ENCODE measurements at regions not wholly inside any gene's neighbourhood (a gene's known extent, or its start where the extent isn't known, plus 50 kb on each side); places are given as distances from the start of the nearest gene placed in this dataset.

DNA sequence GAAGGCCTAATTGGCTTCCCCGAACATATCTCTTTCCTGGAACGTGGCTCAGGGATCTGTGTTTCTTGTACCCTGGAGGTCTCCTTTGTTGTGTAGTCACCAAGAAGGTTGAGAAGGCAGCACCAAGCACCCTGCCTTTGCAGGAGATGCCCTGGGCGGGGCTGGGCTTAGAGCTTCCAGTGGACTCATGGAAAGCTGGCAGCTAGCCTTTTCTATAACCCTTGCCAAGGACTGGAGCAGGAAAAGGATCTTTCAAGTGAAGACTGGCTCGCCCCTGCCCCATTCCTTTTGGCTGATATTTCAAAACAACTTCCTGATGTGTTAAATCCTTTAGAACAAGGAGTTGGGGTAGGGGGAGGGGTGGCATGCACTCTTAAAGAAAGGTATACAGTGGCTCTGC lies 58.9 kb upstream of the EPHA6 start:
- Histone ChIP-seq H3K4me1 (ENCODE audit: control insufficient read depth in 4 of 4, insufficient read depth in 4 of 4, low read length in 3 of 4) (no peaks in the 10 kb centered on the region), H3K27me3 (ENCODE audit: control insufficient read depth in 4 of 4, insufficient read depth in 4 of 4, low read length in 3 of 4) (no peaks in the 10 kb centered on the region), H3K27ac (ENCODE audit: low read depth in 1 of 2, low read length in 2 of 2) (no peak overlapping the region), H3K4me3 (ENCODE audit: low read depth in 1 of 3, low read length in 3 of 3) (no peak overlapping the region), H3K9me3 (ENCODE audit: control insufficient read depth in 4 of 4, low read length in 3 of 4) (peaks cover 0 to 3% (median 0%) of the 10 kb centered on the region in 4 donors), H3K9ac (ENCODE audit: low read depth in 1 of 2, low read length in 2 of 2) (no peak overlapping the region), H3K36me3 (ENCODE audit: control insufficient read depth in 4 of 4, insufficient read depth in 3 of 4, low read depth in 1 of 4, low read length in 3 of 4) (no peaks in the 10 kb centered on the region)
- 69% methylated on average over 4 of the region's 4 CpGs for WGBS
- DNase-seq (ENCODE audit: low spot score), result no peak
- TF ChIP-seq NR2F2 (IDR thresholded peaks at IDR 0.05) (no peak), RAD21 (IDR thresholded peaks at IDR 0.05) (no peak), RXRA (IDR thresholded peaks at IDR 0.05) (no peak), GABPA (IDR thresholded peaks at IDR 0.05 in 1 of 2, conservative IDR thresholded peaks at IDR 0.05 in 1 of 2) (no peak), TAF1 (conservative IDR thresholded peaks at IDR 0.05) (no peak), HNF4A (conservative IDR thresholded peaks at IDR 0.05) (no peak), YY1 (IDR thresholded peaks at IDR 0.05) (no peak), HNF4G (IDR thresholded peaks at IDR 0.05) (no peak), EGR1 (IDR thresholded peaks at IDR 0.05; ENCODE audit: low read depth in 2 of 2) (no peak), JUND (IDR thresholded peaks at IDR 0.05) (no peak)
- TF ChIP-seq, protein P1, sequence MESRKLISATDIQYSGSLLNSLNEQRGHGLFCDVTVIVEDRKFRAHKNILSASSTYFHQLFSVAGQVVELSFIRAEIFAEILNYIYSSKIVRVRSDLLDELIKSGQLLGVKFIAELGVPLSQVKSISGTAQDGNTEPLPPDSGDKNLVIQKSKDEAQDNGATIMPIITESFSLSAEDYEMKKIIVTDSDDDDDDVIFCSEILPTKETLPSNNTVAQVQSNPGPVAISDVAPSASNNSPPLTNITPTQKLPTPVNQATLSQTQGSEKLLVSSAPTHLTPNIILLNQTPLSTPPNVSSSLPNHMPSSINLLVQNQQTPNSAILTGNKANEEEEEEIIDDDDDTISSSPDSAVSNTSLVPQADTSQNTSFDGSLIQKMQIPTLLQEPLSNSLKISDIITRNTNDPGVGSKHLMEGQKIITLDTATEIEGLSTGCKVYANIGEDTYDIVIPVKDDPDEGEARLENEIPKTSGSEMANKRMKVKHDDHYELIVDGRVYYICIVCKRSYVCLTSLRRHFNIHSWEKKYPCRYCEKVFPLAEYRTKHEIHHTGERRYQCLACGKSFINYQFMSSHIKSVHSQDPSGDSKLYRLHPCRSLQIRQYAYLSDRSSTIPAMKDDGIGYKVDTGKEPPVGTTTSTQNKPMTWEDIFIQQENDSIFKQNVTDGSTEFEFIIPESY (IDR thresholded peaks at IDR 0.05), result no peak
- TF ChIP-seq, protein P2, sequence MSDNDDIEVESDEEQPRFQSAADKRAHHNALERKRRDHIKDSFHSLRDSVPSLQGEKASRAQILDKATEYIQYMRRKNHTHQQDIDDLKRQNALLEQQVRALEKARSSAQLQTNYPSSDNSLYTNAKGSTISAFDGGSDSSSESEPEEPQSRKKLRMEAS (IDR thresholded peaks at IDR 0.05), result no peak
- TF ChIP-seq, protein P3, sequence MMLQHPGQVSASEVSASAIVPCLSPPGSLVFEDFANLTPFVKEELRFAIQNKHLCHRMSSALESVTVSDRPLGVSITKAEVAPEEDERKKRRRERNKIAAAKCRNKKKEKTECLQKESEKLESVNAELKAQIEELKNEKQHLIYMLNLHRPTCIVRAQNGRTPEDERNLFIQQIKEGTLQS (IDR thresholded peaks at IDR 0.05), result no peak
- TF ChIP-seq, protein P4, sequence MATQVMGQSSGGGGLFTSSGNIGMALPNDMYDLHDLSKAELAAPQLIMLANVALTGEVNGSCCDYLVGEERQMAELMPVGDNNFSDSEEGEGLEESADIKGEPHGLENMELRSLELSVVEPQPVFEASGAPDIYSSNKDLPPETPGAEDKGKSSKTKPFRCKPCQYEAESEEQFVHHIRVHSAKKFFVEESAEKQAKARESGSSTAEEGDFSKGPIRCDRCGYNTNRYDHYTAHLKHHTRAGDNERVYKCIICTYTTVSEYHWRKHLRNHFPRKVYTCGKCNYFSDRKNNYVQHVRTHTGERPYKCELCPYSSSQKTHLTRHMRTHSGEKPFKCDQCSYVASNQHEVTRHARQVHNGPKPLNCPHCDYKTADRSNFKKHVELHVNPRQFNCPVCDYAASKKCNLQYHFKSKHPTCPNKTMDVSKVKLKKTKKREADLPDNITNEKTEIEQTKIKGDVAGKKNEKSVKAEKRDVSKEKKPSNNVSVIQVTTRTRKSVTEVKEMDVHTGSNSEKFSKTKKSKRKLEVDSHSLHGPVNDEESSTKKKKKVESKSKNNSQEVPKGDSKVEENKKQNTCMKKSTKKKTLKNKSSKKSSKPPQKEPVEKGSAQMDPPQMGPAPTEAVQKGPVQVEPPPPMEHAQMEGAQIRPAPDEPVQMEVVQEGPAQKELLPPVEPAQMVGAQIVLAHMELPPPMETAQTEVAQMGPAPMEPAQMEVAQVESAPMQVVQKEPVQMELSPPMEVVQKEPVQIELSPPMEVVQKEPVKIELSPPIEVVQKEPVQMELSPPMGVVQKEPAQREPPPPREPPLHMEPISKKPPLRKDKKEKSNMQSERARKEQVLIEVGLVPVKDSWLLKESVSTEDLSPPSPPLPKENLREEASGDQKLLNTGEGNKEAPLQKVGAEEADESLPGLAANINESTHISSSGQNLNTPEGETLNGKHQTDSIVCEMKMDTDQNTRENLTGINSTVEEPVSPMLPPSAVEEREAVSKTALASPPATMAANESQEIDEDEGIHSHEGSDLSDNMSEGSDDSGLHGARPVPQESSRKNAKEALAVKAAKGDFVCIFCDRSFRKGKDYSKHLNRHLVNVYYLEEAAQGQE (IDR thresholded peaks at IDR 0.05), result no peak
- TF ChIP-seq, protein P5, sequence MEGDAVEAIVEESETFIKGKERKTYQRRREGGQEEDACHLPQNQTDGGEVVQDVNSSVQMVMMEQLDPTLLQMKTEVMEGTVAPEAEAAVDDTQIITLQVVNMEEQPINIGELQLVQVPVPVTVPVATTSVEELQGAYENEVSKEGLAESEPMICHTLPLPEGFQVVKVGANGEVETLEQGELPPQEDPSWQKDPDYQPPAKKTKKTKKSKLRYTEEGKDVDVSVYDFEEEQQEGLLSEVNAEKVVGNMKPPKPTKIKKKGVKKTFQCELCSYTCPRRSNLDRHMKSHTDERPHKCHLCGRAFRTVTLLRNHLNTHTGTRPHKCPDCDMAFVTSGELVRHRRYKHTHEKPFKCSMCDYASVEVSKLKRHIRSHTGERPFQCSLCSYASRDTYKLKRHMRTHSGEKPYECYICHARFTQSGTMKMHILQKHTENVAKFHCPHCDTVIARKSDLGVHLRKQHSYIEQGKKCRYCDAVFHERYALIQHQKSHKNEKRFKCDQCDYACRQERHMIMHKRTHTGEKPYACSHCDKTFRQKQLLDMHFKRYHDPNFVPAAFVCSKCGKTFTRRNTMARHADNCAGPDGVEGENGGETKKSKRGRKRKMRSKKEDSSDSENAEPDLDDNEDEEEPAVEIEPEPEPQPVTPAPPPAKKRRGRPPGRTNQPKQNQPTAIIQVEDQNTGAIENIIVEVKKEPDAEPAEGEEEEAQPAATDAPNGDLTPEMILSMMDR (IDR thresholded peaks at IDR 0.05; ENCODE audit: low read depth, low read length, missing input control), result no peak

DNA sequence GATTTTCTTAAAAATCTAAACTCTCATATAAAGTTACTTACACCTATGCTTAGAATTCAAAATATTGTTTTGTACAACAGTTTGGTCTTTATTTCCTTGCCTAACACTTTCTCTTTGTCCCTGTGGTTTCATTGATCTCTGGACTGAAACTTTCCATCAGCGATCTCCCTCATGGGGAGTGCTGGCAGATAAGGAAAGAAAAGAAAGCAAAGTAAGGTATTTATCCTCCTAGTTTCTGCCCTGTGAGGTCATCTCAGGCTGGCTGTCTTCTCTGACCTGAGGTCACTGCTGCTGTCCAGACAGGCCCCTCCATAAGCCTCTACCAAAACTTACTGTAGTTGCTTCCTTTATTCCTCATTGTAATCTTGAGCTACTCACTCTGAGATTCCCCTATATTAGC lies 57.9 kb upstream of the EPHA6 start:
- no peak overlapping the region for H3K9ac ChIP-seq (ENCODE audit: low read depth in 1 of 2, low read length in 2 of 2)
- no peaks in the 10 kb centered on the region for H3K4me1 ChIP-seq (ENCODE audit: control insufficient read depth in 4 of 4, insufficient read depth in 4 of 4, low read length in 3 of 4)
- H3K27me3 ChIP-seq (ENCODE audit: control insufficient read depth in 4 of 4, insufficient read depth in 4 of 4, low read length in 3 of 4), result no peaks in the 10 kb centered on the region
- H3K4me3 ChIP-seq (ENCODE audit: low read depth in 1 of 3, low read length in 3 of 3), result no peak overlapping the region
- no peaks in the 10 kb centered on the region for H3K36me3 ChIP-seq (ENCODE audit: control insufficient read depth in 4 of 4, insufficient read depth in 3 of 4, low read depth in 1 of 4, low read length in 3 of 4)
- WGBS, result 28% methylated on average over 1 of the region's 1 CpG
- no peak overlapping the region for H3K27ac ChIP-seq (ENCODE audit: low read depth in 1 of 2, low read length in 2 of 2)
- DNase-seq (ENCODE audit: low spot score), result no peak
- H3K9me3 ChIP-seq (ENCODE audit: control insufficient read depth in 4 of 4, low read length in 3 of 4), result no peaks in the 10 kb centered on the region
- TF ChIP-seq, protein P2 (IDR thresholded peaks at IDR 0.05), result no peak
- TF ChIP-seq, protein P3 (IDR thresholded peaks at IDR 0.05), result no peak
- no peak for TF ChIP-seq FOXA2 (IDR thresholded peaks at IDR 0.05)
- TF ChIP-seq, protein P1 (IDR thresholded peaks at IDR 0.05), result no peak
- TF ChIP-seq HNF4G (IDR thresholded peaks at IDR 0.05), result no peak
- TF ChIP-seq, protein P4 (IDR thresholded peaks at IDR 0.05), result no peak
- TF ChIP-seq JUND (IDR thresholded peaks at IDR 0.05), result no peak
- no peak for TF ChIP-seq EGR1 (IDR thresholded peaks at IDR 0.05; ENCODE audit: low read depth in 2 of 2)
- TF ChIP-seq NR2F2 (IDR thresholded peaks at IDR 0.05), result no peak
- no peak for TF ChIP-seq RXRA (IDR thresholded peaks at IDR 0.05)
- no peak for TF ChIP-seq GABPA (IDR thresholded peaks at IDR 0.05 in 1 of 2, conservative IDR thresholded peaks at IDR 0.05 in 1 of 2)
- TF ChIP-seq TAF1 (conservative IDR thresholded peaks at IDR 0.05), result no peak
- TF ChIP-seq SP1 (IDR thresholded peaks at IDR 0.05), result no peak
